ENCODE measurements at regions not wholly inside any gene's neighbourhood (a gene's known extent, or its start where the extent isn't known, plus 50 kb on each side); places are given as distances from the start of the nearest gene placed in this dataset.

GRCh38 chr5:153147891-153148623, 342.4 kb upstream of the GRIA1 start:
- DNase-seq = no peak

GRCh38 chr5:153148624-153148976, 341.9 kb upstream of the GRIA1 start:
- DNase-seq = no peak

GRCh38 chr5:153151558-153151957, 338.9 kb upstream of the GRIA1 start:
- DNase-seq = no peak

GRCh38 chr5:153153086-153153485, 337.4 kb upstream of the GRIA1 start:
- no peak for DNase-seq

GRCh38 chr5:153157156-153157555, 333.3 kb upstream of the GRIA1 start:
- no peak for DNase-seq

- no peak for DNase-seq
These were observed 331.9 kb upstream of the GRIA1 start for GRCh38 chr5:153158608-153159007.

GRCh38 chr5:153159616-153160015, 330.9 kb upstream of the GRIA1 start:
- peak in 1 of 2 experiments; percentile 48 for DNase-seq

- no peak for DNase-seq
These were observed 322.2 kb upstream of the GRIA1 start for GRCh38 chr5:153168241-153168640.

- no peak for DNase-seq
These were observed 303.0 kb upstream of the GRIA1 start for GRCh38 chr5:153187503-153187902.

GRCh38 chr5:153206361-153206760, 284.1 kb upstream of the GRIA1 start:
- no peak for DNase-seq

- DNase-seq = no peak
These were observed 281.5 kb upstream of the GRIA1 start for GRCh38 chr5:153209016-153209415.

GRCh38 chr5:153209687-153210086, 280.8 kb upstream of the GRIA1 start:
- DNase-seq = no peak

- peak; percentile 44 to 52 for DNase-seq
These were observed 279.4 kb upstream of the GRIA1 start for GRCh38 chr5:153211076-153211475.

GRCh38 chr5:153212471-153212870, 278.0 kb upstream of the GRIA1 start:
- no peak for DNase-seq

GRCh38 chr5:153222936-153223335, 267.5 kb upstream of the GRIA1 start:
- DNase-seq = no peak

GRCh38 chr5:153223376-153223775, 267.1 kb upstream of the GRIA1 start:
- DNase-seq = no peak

- no peak for DNase-seq
These were observed 265.8 kb upstream of the GRIA1 start for GRCh38 chr5:153224651-153225050.

GRCh38 chr5:153233933-153234332, 256.5 kb upstream of the GRIA1 start:
- no peak for DNase-seq

GRCh38 chr5:153236319-153236718, 254.2 kb upstream of the GRIA1 start:
- DNase-seq = no peak

- no peak for DNase-seq
These were observed 252.7 kb upstream of the GRIA1 start for GRCh38 chr5:153237671-153238332.

- DNase-seq = no peak
These were observed 233.1 kb upstream of the GRIA1 start for GRCh38 chr5:153257381-153257780.

- DNase-seq = no peak
These were observed 232.0 kb upstream of the GRIA1 start for GRCh38 chr5:153258469-153258868.

GRCh38 chr5:153267506-153267905, 223.0 kb upstream of the GRIA1 start:
- DNase-seq = no peak

- DNase-seq = no peak
These were observed 214.8 kb upstream of the GRIA1 start for GRCh38 chr5:153275695-153276094.

- no peak for DNase-seq
These were observed 214.3 kb upstream of the GRIA1 start for GRCh38 chr5:153276151-153276550.
